ENCODE measurements at regions not wholly inside any gene's neighbourhood (a gene's known extent, or its start where the extent isn't known, plus 50 kb on each side); places are given as distances from the start of the nearest gene placed in this dataset.
"Not testable (repeated sequence)": the region's sequence is repeated elsewhere in the genome, so short reads cannot be mapped to it uniquely, and the experiment has no call there.

- intact Hi-C loops (cut with micrococcal nuclease), result no loop called here
- no peak overlapping the region for H3K27ac Mint-ChIP-seq
- H3K27me3 Mint-ChIP-seq, result peaks cover 0 to 2% of the 10 kb centered on the region in 2 donors
- peaks cover 22 to 38% (median 33%) of the 10 kb centered on the region in 4 donors for H3K4me1 Mint-ChIP-seq
- no peaks in the 10 kb centered on the region for H3K27me3 ChIP-seq (ENCODE audit: insufficient read depth, low read length)
- H3K36me3 Mint-ChIP-seq, result no peaks in the 10 kb centered on the region
- H3K9me3 ChIP-seq (ENCODE audit: control insufficient read depth in 1 of 2, low read length in 2 of 2), result no peaks in the 10 kb centered on the region
- H3K4me3 ChIP-seq (ENCODE audit: low read length in 2 of 2), result no peak overlapping the region
- no peak overlapping the region for H3K27ac ChIP-seq (ENCODE audit: low read depth, low read length)
- ChIA-PET POLR2A (ENCODE audit: partially characterized antibody) (no interaction called here), CTCF (ENCODE audit: partially characterized antibody) (no interaction called here)
- DNase-seq, result peak in 1 of 5 donors; percentile 42
- H3K4me1 ChIP-seq (ENCODE audit: insufficient read depth, low read length), result peaks cover 51% of the 10 kb centered on the region
- H3K9me3 Mint-ChIP-seq, result no peaks in the 10 kb centered on the region
- H3K36me3 ChIP-seq (ENCODE audit: insufficient read depth, low read length), result no peaks in the 10 kb centered on the region
- H3K4me3 Mint-ChIP-seq, result peak overlapping the region in 2 of 8 donors; percentile 29 to 65
Measured at GRCh38 chr15:22258398-22259150, 178.2 kb downstream of the OR4M2 start.

GRCh38 chr15:22259151-22259750 is 178.9 kb downstream of the OR4M2 start:
- H3K4me1 ChIP-seq (ENCODE audit: insufficient read depth, low read length), result peaks cover 51% of the 10 kb centered on the region
- H3K27me3 Mint-ChIP-seq; H3K9me3 Mint-ChIP-seq; DNase-seq; H3K9me3 ChIP-seq (ENCODE audit: control insufficient read depth in 1 of 2, low read length in 2 of 2); H3K27me3 ChIP-seq (ENCODE audit: insufficient read depth, low read length); H3K4me3 ChIP-seq (ENCODE audit: low read length in 2 of 2); POLR2A ChIA-PET (ENCODE audit: partially characterized antibody); H3K36me3 ChIP-seq (ENCODE audit: insufficient read depth, low read length); intact Hi-C loops (cut with micrococcal nuclease); H3K36me3 Mint-ChIP-seq; H3K27ac ChIP-seq (ENCODE audit: low read depth, low read length): not testable (repeated sequence)
- peak overlapping the region in 4 of 7 donors; percentile 18 to 78 (median 48) for H3K27ac Mint-ChIP-seq
- H3K4me1 Mint-ChIP-seq, result peaks cover 16 to 31% (median 26%) of the 10 kb centered on the region in 4 donors
- H3K4me3 Mint-ChIP-seq, result peak overlapping the region in 6 of 8 donors; percentile 59 to 77 (median 68)
- CTCF ChIA-PET (ENCODE audit: partially characterized antibody), result interaction anchor here (0.9 kb wide), 1 partner anchor 37 kb away, joined by 3 read pairs; no protein-coding TSS in a partner anchor

- peaks cover 52% of the 10 kb centered on the region for H3K4me1 ChIP-seq (ENCODE audit: insufficient read depth, low read length)
- H3K27me3 Mint-ChIP-seq, result peaks cover 0 to 1% of the 10 kb centered on the region in 2 donors
- ChIA-PET CTCF (ENCODE audit: partially characterized antibody) (interaction anchor here (0.9 kb wide), 1 partner anchor 37 kb away, joined by 3 read pairs; no protein-coding TSS in a partner anchor), POLR2A (ENCODE audit: partially characterized antibody) (no interaction called here)
- H3K4me1 Mint-ChIP-seq, result peaks cover 14 to 24% (median 20%) of the 10 kb centered on the region in 4 donors
- peak overlapping the region; percentile 8 to 77 (median 67) for H3K4me3 Mint-ChIP-seq
- peak in 1 of 5 donors; percentile 40 for DNase-seq
- no peak overlapping the region for H3K27ac ChIP-seq (ENCODE audit: low read depth, low read length)
- H3K27me3 ChIP-seq (ENCODE audit: insufficient read depth, low read length), result no peaks in the 10 kb centered on the region
- peak overlapping the region; percentile 9 to 12 for H3K4me3 ChIP-seq (ENCODE audit: low read length in 2 of 2)
- intact Hi-C loops (cut with micrococcal nuclease), result no loop called here
- H3K36me3 ChIP-seq (ENCODE audit: insufficient read depth, low read length), result no peaks in the 10 kb centered on the region
- no peaks in the 10 kb centered on the region for H3K9me3 Mint-ChIP-seq
- H3K9me3 ChIP-seq (ENCODE audit: control insufficient read depth in 1 of 2, low read length in 2 of 2), result no peaks in the 10 kb centered on the region
- peak overlapping the region in 6 of 7 donors; percentile 41 to 83 (median 62) for H3K27ac Mint-ChIP-seq
- H3K36me3 Mint-ChIP-seq, result no peaks in the 10 kb centered on the region
Measured at GRCh38 chr15:22259881-22260421, 179.6 kb downstream of the OR4M2 start.

GRCh38 chr15:22262613-22263020 is 182.3 kb downstream of the OR4M2 start:
- no peaks in the 10 kb centered on the region for H3K36me3 Mint-ChIP-seq
- H3K27ac ChIP-seq (ENCODE audit: low read depth, low read length), result peak overlapping the region; percentile 3
- peaks cover 12 to 21% (median 17%) of the 10 kb centered on the region in 4 donors for H3K4me1 Mint-ChIP-seq
- intact Hi-C loops (cut with micrococcal nuclease), result no loop called here
- H3K27ac Mint-ChIP-seq, result no peak overlapping the region
- ChIA-PET CTCF (ENCODE audit: partially characterized antibody) (interaction anchor here (4.2 kb wide), 1 partner anchor 40 kb away, joined by 17 read pairs; no protein-coding TSS in a partner anchor), POLR2A (ENCODE audit: partially characterized antibody) (interaction anchor here (0.9 kb wide), 1 partner anchor 23 kb away, joined by 3 read pairs; no protein-coding TSS in a partner anchor)
- DNase-seq, result peak in 3 of 5 donors; percentile 53 to 63 (median 56)
- peaks cover 63% of the 10 kb centered on the region for H3K4me1 ChIP-seq (ENCODE audit: insufficient read depth, low read length)
- H3K4me3 Mint-ChIP-seq, result no peak overlapping the region
- peak overlapping the region; percentile 6 to 18 for H3K4me3 ChIP-seq (ENCODE audit: low read length in 2 of 2)
- H3K9me3 Mint-ChIP-seq, result no peaks in the 10 kb centered on the region
- H3K9me3 ChIP-seq (ENCODE audit: control insufficient read depth in 1 of 2, low read length in 2 of 2), result no peaks in the 10 kb centered on the region
- H3K36me3 ChIP-seq (ENCODE audit: insufficient read depth, low read length), result no peaks in the 10 kb centered on the region
- no peaks in the 10 kb centered on the region for H3K27me3 ChIP-seq (ENCODE audit: insufficient read depth, low read length)
- no peaks in the 10 kb centered on the region for H3K27me3 Mint-ChIP-seq

- Histone ChIP-seq H3K9me3 (ENCODE audit: control insufficient read depth in 1 of 2, low read length in 2 of 2) (no peaks in the 10 kb centered on the region), H3K27me3 (ENCODE audit: insufficient read depth, low read length) (no peaks in the 10 kb centered on the region), H3K4me1 (ENCODE audit: insufficient read depth, low read length) (peaks cover 67% of the 10 kb centered on the region), H3K27ac (ENCODE audit: low read depth, low read length) (peak overlapping the region; percentile 19), H3K36me3 (ENCODE audit: insufficient read depth, low read length) (no peaks in the 10 kb centered on the region), H3K4me3 (ENCODE audit: low read length in 2 of 2) (no peak overlapping the region)
- CTCF ChIA-PET (ENCODE audit: partially characterized antibody), result interaction anchor here (4.2 kb wide), 1 partner anchor 41 kb away, joined by 17 read pairs; no protein-coding TSS in a partner anchor
- H3K27ac Mint-ChIP-seq, result no peak overlapping the region
- no peaks in the 10 kb centered on the region for H3K36me3 Mint-ChIP-seq
- H3K4me3 Mint-ChIP-seq, result no peak overlapping the region
- intact Hi-C loops (cut with micrococcal nuclease), result no loop called here
- no peak for DNase-seq
- no peaks in the 10 kb centered on the region for H3K27me3 Mint-ChIP-seq
- peaks cover 12 to 21% (median 17%) of the 10 kb centered on the region in 4 donors for H3K4me1 Mint-ChIP-seq
- no peaks in the 10 kb centered on the region for H3K9me3 Mint-ChIP-seq
- POLR2A ChIA-PET (ENCODE audit: partially characterized antibody), result no interaction called here
Measured at GRCh38 chr15:22263738-22264137, 183.4 kb downstream of the OR4M2 start.

GRCh38 chr15:22264272-22264671 is 183.9 kb downstream of the OR4M2 start:
- Histone ChIP-seq H3K4me1 (ENCODE audit: insufficient read depth, low read length) (peaks cover 64% of the 10 kb centered on the region), H3K27ac (ENCODE audit: low read depth, low read length) (peak overlapping the region; percentile 19)
- DNase-seq, result peak in 3 of 5 donors; percentile 36 to 50 (median 49)
- H3K27me3 ChIP-seq (ENCODE audit: insufficient read depth, low read length); intact Hi-C loops (cut with micrococcal nuclease); POLR2A ChIA-PET (ENCODE audit: partially characterized antibody); H3K4me3 Mint-ChIP-seq; H3K27me3 Mint-ChIP-seq; H3K36me3 ChIP-seq (ENCODE audit: insufficient read depth, low read length); H3K4me3 ChIP-seq (ENCODE audit: low read length in 2 of 2); H3K27ac Mint-ChIP-seq; H3K9me3 Mint-ChIP-seq; H3K36me3 Mint-ChIP-seq; H3K9me3 ChIP-seq (ENCODE audit: control insufficient read depth in 1 of 2, low read length in 2 of 2): not testable (repeated sequence)
- CTCF ChIA-PET (ENCODE audit: partially characterized antibody), result interaction anchor here (4.2 kb wide), 1 partner anchor 42 kb away, joined by 17 read pairs; no protein-coding TSS in a partner anchor
- peaks cover 12 to 20% (median 17%) of the 10 kb centered on the region in 4 donors for H3K4me1 Mint-ChIP-seq
